ENCODE measurements at regions not wholly inside any gene's neighbourhood (a gene's known extent, or its start where the extent isn't known, plus 50 kb on each side); places are given as distances from the start of the nearest gene placed in this dataset.

- no peak for DNase-seq (ENCODE audit: low read depth)
Measured at GRCh38 chr7:131737746-131738465, 181.5 kb upstream of the PODXL start.

- DNase-seq (ENCODE audit: low read depth): no peak
Measured at GRCh38 chr7:131735101-131735500, 178.7 kb upstream of the PODXL start.

- DNase-seq (ENCODE audit: low read depth): no peak
Measured at GRCh38 chr7:131733604-131734003, 177.2 kb upstream of the PODXL start.

- DNase-seq (ENCODE audit: low read depth): no peak
Measured at GRCh38 chr7:131727189-131727588, 170.8 kb upstream of the PODXL start.

DNA sequence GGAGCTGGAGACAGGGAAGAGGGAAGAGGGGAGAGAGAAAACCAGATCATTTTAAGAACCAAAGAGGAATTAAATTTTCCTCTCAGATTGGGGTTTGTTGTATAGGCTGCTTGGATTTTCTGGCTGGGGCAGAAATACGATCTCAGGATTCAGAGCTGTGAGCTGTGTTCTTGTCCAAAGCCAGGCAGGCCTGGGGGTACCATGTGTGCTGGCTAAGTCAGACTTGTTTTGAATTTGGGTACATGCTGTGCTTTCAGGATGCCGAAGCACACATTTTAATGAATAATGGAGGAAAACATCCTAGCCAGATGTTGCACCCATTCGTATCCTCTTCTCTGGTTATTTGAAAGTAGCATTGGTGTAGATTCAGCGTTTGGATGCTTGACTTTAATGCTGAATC, 170.3 kb upstream of the PODXL start:
- no peak for DNase-seq (ENCODE audit: low read depth)

GRCh38 chr7:131726031-131726430, 169.6 kb upstream of the PODXL start:
- no peak for DNase-seq (ENCODE audit: low read depth)

- no peak for DNase-seq (ENCODE audit: low read depth)
Measured at GRCh38 chr7:131724776-131725345, 168.4 kb upstream of the PODXL start.

- DNase-seq (ENCODE audit: low read depth): no peak
Measured at GRCh38 chr7:131723926-131724325, 167.5 kb upstream of the PODXL start.

DNA sequence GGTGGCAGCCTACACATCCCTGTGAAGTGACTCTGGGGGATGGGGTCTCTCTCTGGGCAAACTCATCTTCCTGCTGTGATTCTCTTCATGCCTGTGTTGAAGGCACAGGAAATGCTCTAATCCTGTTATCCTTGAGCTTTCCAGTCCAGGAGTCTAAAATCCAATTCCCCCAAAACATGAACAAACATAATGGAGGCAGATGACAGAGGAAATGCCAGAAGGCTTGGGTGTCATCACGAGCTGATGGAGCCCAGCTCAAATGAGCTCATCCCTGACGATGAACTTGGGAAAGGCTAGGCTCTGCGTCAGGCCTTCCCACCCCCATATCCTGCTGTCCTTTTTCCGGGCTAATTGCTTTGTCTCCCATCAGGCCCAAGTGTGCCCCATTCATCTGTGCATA, 165.9 kb upstream of the PODXL start:
- DNase-seq (ENCODE audit: low read depth): no peak

DNA sequence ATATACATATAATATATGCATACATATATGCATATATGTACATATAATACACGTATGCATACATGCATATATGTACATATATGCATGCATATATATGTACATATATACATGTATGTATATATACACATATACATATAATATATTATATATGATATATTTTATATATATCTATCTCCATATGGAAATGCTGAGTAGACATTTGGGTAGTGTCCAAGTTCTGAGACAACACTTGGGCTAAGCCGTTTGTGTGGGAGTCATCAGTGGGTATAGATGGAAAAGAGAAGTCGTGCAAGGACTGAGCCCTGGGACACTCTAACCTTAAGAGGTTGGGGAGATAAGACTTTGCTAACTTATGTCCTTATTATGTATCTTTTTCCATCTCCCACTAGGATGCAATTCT, 165.2 kb upstream of the PODXL start:
- no peak for DNase-seq (ENCODE audit: low read depth)

DNA sequence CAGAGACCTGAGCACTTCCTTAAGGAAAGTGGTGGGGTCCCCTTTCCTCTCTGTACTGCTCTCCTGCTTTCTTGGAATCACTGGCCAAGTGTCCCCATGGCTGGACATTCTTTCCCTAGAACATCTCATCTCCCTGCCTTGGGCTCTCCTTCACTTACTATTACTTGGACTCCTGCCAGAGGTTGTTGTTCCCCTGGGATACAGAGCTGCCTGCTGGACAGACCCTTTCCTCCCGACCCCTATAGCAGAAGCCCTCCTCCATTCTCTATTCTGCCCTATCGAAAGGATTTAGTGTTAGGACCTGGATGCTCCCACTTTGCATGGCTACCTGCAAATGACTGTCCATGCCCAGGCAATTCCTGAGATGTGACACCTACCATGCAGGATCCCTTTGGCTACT, 164.3 kb upstream of the PODXL start:
- DNase-seq (ENCODE audit: low read depth): no peak

- DNase-seq (ENCODE audit: low read depth): no peak
Measured at GRCh38 chr7:131717181-131717580, 160.8 kb upstream of the PODXL start.

GRCh38 chr7:131699323-131699722, 142.9 kb upstream of the PODXL start:
- DNase-seq (ENCODE audit: low read depth): no peak

DNA sequence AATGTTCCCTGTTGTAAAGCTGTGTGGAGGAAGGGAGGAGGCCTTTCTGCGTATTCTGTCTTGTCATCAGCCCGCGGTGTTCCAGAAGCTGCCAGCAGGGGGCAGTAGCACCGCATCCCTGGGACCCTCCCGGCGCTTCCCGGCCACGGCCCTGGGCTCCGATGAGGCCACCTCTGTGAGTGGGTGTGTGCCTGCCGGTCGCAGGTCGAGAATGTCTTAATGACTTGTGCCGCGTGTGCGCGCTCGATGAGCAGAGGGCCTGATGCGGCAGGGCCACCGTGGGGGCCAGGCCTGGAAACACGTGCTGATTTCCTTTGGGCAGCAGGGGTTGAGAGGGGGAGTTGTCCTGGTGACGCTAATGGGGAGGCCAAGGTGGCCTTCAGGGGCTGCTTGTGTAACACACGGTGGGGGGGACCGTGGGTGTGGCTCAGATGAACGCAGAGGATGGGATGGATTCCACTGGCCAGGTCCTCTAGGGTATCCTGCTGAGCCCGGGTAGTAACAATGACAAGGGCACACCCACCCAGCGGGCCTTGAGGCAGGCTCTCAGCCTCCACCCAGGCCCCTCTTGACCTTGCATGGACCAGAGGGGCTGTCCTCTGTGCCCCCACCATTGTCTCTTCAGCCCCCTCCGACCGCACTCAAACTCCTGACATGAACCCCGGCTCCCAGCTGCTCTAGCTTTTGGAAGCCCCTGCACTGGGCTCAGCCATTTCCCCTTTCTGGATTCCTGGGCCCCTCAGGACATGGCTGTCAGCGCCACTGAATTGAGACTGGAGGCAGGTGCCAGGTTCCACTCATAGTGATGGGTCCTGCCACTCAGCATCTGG, 135.9 kb upstream of the PODXL start:
- no peak for DNase-seq (ENCODE audit: low read depth)

DNA sequence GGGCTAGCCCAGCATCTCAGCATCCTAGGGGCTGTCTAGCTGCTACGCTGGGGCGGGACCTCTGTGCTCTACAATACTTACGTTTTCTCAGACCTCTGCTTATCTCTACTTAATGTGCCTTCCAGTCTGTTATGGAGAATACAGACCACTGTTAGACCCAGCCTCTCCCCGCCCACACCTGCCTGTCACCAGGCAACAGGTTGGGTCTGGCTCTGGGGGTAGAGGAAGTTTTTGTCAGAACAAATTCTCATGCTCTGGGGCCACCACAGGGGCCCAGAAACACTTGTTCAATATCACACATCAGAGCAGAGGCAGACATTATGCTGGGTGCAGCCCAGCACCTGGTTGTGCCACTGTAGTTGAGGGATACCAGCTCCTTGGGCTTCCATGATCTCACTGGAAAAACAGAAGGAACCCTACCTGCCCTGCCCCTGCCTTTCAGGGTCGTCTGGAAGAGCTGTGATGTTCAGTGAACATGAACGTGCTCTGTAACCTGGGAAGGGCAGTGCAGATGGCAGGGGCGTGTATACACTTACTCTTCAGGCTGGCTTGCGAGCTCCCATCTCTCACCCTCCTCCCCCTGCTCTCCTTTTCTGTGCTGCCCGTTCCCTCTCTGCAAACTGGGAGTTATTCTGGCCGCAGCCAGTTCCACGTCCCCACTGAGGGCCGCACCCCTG, 135.2 kb upstream of the PODXL start:
- DNase-seq (ENCODE audit: low read depth): no peak

DNA sequence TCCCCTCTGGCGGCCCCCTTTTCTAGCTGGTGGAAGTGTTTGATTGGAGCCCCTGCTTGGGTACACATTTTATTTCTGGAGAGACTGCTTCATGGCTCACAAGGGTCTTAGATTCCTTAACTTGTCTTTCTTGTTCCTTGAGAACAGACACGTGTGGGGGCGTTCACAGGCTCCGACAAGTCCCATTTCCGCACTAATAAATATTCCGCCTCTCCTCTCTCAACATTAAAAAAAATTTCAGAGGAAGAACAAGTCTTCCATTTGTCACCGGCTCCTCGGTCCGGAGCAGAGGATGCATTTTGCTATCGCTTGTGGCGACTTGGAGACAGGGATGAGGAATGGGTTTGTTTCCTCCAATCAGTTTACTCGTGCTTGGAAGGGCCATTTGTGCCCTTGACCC, 134.0 kb upstream of the PODXL start:
- DNase-seq (ENCODE audit: low read depth): no peak

GRCh38 chr7:131689662-131690234, 133.3 kb upstream of the PODXL start:
- DNase-seq (ENCODE audit: low read depth): no peak

GRCh38 chr7:131688738-131689661, 132.6 kb upstream of the PODXL start:
- peak; percentile 23 for DNase-seq (ENCODE audit: low read depth)

- no peak for DNase-seq (ENCODE audit: low read depth)
Measured at GRCh38 chr7:131687296-131687695, 130.9 kb upstream of the PODXL start.

DNA sequence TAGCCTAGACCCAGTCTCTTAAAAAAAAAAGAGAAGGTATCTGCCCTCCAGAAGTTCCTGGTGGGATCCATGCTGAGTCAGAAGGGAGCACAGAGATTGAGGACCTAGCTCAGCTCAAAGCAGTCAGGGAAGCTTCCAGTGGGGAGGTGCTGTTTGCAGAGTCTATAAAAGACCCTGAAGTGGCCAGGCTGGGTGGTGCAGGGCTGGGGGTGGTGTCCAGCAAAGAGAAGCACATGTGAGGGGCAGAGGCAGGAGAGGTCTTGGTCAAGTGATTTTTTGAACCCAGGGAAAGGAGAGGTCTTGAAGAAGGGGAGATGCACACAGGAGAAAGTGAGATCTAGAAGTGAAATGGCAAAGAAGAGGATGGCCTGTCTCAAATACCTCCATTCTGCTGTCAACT, 130.4 kb upstream of the PODXL start:
- DNase-seq (ENCODE audit: low read depth): no peak

DNA sequence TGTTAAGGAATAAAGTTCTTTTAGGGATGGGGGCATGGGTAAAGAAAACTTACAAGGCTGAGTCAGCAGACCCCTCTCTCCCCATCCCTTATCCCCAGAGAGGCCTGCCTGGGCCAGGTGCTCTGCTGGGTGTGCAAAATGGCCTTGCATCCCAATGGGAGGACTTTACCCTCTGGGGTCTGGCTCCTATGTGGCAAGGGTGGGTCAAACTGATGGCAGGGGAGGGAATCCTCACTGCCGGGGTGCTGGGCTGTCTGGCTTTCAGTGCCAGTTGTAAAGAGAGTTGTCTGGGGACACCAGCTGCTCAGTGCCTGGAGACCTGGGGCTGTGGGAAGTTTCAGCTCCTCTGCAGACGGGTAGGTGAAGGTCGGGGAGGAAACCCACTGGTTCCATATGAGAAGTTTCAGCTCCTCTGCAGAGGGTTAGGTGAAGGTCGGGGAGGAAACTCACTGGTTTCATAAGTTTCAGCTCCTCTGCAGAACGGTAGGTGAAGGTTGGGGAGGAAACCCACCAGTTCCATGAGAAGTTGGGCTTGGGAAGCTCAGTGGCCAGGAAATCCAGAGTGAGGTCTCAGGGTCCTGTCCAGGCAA, 127.2 kb upstream of the PODXL start:
- DNase-seq (ENCODE audit: low read depth): no peak

Data from fibroblast of gingiva (primary cell).